Stimulated activated CD8-positive, alpha-beta memory T cell treated with anti-CD3 and anti-CD28 coated beads, Interleukin-4, amount 100 ng/mL, for 4 hours (primary cell): ENCODE measurements at regions not wholly inside any gene's neighbourhood (a gene's known extent, or its start where the extent isn't known, plus 50 kb on each side); places are given as distances from the start of the nearest gene placed in this dataset.

Experiments used
- DNase-seq, 2 donors: peaks; one replicate each; pipeline ENCODE4 v3.0.0-alpha.2; 2020; ENCODE audit warnings: low read depth in 2 of 2, low spot score in 1 of 2

DNA sequence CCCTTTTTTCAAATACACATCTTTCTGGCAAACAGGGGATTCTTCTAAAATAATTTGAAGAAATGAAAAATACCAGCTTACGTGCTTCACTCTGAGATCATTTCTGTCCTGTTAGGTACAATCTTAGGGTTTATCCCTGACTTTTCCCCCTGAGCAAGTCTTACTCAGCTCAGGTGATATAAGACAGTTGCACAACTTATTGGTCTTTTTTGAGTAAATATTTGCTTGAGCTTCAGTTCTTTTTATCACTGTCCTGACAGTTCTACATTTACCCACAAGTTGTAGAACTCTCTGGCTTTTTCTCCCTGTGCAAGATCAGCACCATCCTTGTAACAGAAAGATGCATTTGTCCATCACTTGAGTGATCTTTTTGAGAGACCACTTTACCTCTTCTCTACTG, 84.9 kb downstream of the MID1IP1 start:
- no peak for DNase-seq

DNA sequence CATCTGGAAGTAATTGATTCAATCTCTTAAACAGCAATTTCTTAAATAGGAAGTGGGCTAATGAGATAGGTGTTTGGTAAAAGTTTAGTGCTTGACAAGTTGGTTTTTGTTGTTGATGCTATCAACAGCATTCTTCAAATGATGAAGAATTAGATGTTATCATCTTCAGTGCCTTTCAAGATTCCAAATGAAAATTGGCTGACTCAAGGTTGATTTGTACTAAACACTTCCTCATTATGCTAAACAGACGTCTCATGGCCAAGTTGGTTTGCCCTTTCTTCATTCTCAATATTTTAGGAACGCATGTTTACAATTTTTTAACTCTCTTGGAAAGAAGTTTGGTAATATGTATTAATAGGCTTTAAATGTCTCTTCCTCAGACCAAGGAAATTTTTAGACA, 86.0 kb downstream of the MID1IP1 start:
- DNase-seq, result no peak

GRCh38 chrX:38890326-38890725, 89.1 kb downstream of the MID1IP1 start:
- DNase-seq, result no peak

- no peak for DNase-seq
Measured at GRCh38 chrX:38890963-38891362, 89.7 kb downstream of the MID1IP1 start.

- no peak for DNase-seq
Measured at GRCh38 chrX:38891641-38892413, 90.6 kb downstream of the MID1IP1 start.

DNA sequence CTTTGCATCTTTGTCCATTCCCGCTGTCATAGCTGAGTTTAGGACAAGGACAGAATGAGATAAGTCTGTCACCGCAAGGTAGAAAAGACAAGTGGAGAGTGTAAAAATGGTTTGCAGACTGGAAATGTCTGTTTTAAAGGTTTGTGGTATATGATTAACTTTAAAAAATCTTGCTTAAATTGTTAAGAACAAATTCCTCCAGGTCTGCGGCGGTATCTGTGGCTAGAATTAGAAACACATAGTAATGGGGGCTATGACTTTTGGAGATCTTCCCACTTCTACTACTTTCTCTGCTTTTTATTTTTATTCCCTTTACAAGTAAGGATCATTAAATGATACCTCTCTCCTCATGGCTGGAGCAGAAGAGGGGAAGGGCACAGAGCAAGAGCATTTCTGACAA, 92.2 kb downstream of the MID1IP1 start:
- DNase-seq, result no peak

GRCh38 chrX:38895775-38896174, 94.5 kb downstream of the MID1IP1 start:
- DNase-seq, result no peak

DNA sequence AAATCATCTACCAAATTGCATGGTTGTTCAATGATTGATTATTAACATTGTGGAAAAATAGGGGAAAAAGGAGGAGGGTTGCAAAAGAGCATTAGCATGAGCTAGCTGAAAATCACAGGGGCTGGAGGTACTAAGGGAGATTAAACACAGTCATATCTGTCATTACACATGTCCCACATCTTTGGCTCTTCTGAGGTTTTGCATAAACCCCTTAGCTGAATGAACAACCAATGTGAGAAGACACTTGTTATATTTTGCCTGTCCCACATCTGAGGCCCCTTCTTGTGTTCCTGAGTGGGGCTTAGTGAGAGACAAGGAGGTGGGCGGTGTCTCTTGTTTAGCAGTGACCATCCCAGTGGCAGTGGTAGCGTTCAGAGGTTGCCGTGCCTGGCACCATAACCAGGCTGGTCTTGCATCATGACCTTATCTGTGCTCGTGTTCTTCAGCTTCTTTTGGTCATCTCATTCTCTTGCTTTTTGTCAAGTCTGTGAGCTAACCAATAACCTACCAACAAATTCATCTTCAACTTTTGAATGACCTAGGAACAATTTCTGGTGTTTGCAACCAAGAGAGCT, 95.6 kb downstream of the MID1IP1 start:
- DNase-seq, result no peak

DNA sequence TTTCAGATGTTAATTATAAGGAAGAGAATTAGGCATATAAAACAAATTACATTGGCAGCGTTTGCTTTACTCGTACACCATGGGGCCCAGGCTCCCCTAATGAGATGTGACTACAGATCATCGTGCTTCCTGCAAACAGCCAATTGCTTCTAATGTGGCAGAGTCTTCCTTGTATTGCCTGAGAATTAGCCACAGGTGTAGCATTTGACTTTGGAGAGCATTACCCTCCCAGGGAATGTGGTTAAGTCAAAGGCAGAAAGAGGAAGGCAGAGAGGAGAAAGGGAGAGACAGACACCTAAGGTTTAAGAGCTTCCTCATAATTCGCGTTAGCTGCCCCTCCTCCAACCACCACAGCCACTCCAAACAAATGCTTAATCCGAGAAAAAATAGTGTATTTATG, 97.0 kb downstream of the MID1IP1 start:
- DNase-seq, result no peak

DNA sequence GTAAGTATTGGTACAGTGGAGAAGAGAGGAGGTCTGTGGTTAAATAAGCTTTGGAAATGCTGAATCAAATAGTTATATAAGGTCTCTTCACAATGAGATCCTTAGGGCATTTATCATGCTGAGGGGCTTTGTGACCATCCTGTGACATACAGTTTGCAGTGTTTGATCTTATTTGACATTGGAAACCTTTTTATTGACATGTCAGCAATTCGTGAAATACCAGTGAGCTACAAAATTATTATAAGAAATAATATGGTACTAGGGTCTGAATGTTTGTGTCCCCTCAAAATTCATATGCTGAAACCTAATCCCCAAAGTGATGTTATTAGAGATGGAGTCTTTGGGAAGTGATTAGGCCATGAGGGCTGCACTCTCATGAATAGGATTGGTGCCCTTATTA, 98.4 kb downstream of the MID1IP1 start:
- no peak for DNase-seq

- no peak for DNase-seq
Measured at GRCh38 chrX:38900719-38901118, 99.5 kb downstream of the MID1IP1 start.

GRCh38 chrX:38902972-38903492, 101.8 kb downstream of the MID1IP1 start:
- DNase-seq, result no peak

- DNase-seq, result no peak
Measured at GRCh38 chrX:38916801-38917200, 115.5 kb downstream of the MID1IP1 start.

- no peak for DNase-seq
Measured at GRCh38 chrX:38917954-38918353, 116.7 kb downstream of the MID1IP1 start.

GRCh38 chrX:38919202-38919601, 117.9 kb downstream of the MID1IP1 start:
- DNase-seq, result no peak

DNA sequence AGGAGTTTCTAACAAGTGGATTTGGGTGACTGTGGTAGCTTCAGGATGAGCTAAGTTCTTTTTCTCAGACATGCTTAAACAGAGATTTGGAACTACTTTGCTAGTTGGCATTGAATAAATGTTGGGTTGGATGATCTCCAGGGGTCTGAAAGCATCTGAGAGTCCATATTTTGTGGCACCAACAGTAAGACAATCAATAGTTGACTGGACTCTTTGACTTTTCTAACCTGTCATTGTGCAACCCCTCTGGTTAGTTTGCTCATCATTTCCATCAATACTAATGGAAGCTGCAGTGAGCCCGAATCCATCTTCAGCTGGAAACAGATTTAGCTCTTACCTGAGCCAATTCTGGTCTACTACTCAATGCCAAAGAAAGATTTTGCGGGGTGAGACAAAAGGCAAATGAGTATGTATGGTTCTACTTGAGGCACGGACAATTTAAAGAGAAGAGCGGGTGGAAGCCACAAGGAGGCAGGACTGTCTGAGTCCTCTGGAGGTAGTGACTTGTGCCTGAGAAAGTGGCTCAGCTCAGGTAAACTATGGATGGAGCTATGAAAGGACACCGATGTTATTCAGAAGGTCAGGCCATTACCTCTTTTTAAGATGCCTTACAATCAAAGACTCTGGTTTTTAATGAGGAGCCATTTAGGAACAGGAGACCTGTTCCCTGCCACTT, 118.7 kb downstream of the MID1IP1 start:
- no peak for DNase-seq

- no peak for DNase-seq
Measured at GRCh38 chrX:38923451-38923969, 122.3 kb downstream of the MID1IP1 start.

DNA sequence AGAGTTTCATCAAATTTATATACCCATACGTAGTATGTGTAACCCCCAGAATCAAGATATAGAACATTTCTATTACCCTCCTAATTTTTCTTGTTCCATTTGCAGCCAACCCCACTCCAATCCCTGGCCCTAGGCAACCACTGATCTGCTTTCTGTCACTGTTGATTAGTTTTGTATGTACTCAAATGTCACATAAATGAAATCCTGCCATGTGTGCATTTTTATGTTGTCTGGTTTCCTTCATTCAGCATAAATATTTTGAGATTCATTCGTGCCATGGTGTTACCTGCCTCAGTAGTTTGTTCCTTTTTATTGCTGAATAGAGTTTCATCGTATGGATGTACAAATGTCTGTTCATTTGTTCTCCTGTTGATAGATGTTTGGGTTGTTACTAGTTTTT, 126.3 kb downstream of the MID1IP1 start:
- DNase-seq, result no peak

- no peak for DNase-seq
Measured at GRCh38 chrX:38929966-38930421, 128.7 kb downstream of the MID1IP1 start.

DNA sequence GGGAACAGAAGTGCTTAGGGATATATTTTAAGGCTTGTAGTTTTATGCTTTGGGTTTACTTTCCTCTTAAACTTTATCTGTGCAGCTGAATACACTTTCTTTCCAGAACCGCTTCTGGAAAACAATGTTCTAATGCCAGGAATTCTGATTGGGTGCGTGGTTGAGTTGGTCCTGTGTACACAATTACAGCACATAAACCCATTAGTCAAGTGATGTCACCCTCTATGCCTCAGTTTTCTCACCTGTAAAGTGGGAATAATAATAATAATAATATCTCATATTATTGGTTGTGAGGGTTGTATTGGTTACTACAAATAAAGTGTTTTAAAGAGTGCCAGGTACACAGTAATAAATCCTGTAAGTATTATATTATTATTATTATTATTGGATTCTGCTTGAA, 129.2 kb downstream of the MID1IP1 start:
- DNase-seq, result no peak

GRCh38 chrX:38935561-38935960, 134.3 kb downstream of the MID1IP1 start:
- no peak for DNase-seq

- DNase-seq, result no peak
Measured at GRCh38 chrX:38937400-38937799, 136.1 kb downstream of the MID1IP1 start.
